ENCODE measurements at regions not wholly inside any gene's neighbourhood (a gene's known extent, or its start where the extent isn't known, plus 50 kb on each side); places are given as distances from the start of the nearest gene placed in this dataset.

- intact Hi-C loops (cut with DNase I), result no loop called here
- no peaks in the 10 kb centered on the region for H3K9me3 ChIP-seq
- H3K27ac ChIP-seq, result no peak overlapping the region
- no peaks in the 10 kb centered on the region for H3K4me1 ChIP-seq (ENCODE audit: insufficient read depth)
- no peak for TF ChIP-seq EP300 (IDR thresholded peaks at IDR 0.05)
- TF ChIP-seq CTCF (IDR thresholded peaks at IDR 0.05), result no peak
- no peaks in the 10 kb centered on the region for H3K36me3 ChIP-seq
- H3K27me3 ChIP-seq, result no peaks in the 10 kb centered on the region
- DNase-seq, result no peak
- H3K4me3 ChIP-seq, result no peak overlapping the region
- WGBS, 3 donors, result 24 to 55% (median 28%) methylated on average over 1 of the region's 1 CpG
Observed at GRCh38 chr2:22934747-22935146, 450.2 kb upstream of the KLHL29 start.

- Histone ChIP-seq H3K4me1 (ENCODE audit: insufficient read depth) (no peaks in the 10 kb centered on the region), H3K4me3 (no peak overlapping the region), H3K36me3 (no peaks in the 10 kb centered on the region), H3K9me3 (no peaks in the 10 kb centered on the region), H3K27me3 (no peaks in the 10 kb centered on the region), H3K27ac (no peak overlapping the region)
- no peak for DNase-seq
- 78 to 82% (median 78%) methylated on average over 7 of the region's 7 CpGs for WGBS, 3 donors
- no peak for TF ChIP-seq POLR2A (IDR thresholded peaks at IDR 0.05)
- TF ChIP-seq EP300 (IDR thresholded peaks at IDR 0.05), result no peak
- TF ChIP-seq CTCF (IDR thresholded peaks at IDR 0.05), result no peak
- intact Hi-C loops (cut with DNase I), result no loop called here
Observed at GRCh38 chr2:22942441-22942840, 442.5 kb upstream of the KLHL29 start.

- TF ChIP-seq POLR2A (IDR thresholded peaks at IDR 0.05) (no peak), EP300 (IDR thresholded peaks at IDR 0.05) (no peak), CTCF (IDR thresholded peaks at IDR 0.05) (no peak)
- no peaks in the 10 kb centered on the region for H3K27me3 ChIP-seq
- intact Hi-C loops (cut with DNase I), result no loop called here
- no peak overlapping the region for H3K4me3 ChIP-seq
- no peak for DNase-seq
- WGBS, 3 donors, result 84 to 89% (median 88%) methylated on average over 7 of the region's 7 CpGs
- no peaks in the 10 kb centered on the region for H3K4me1 ChIP-seq (ENCODE audit: insufficient read depth)
- no peaks in the 10 kb centered on the region for H3K9me3 ChIP-seq
- no peak overlapping the region for H3K27ac ChIP-seq
- no peaks in the 10 kb centered on the region for H3K36me3 ChIP-seq
Observed at GRCh38 chr2:22944143-22944542, 440.8 kb upstream of the KLHL29 start.

- intact Hi-C loops (cut with DNase I), result no loop called here
- TF ChIP-seq POLR2A (IDR thresholded peaks at IDR 0.05) (no peak), EP300 (IDR thresholded peaks at IDR 0.05) (no peak), CTCF (IDR thresholded peaks at IDR 0.05) (no peak)
Observed at GRCh38 chr2:22946553-22946952, 438.4 kb upstream of the KLHL29 start.

GRCh38 chr2:22947741-22948140, 437.2 kb upstream of the KLHL29 start:
- intact Hi-C loops (cut with DNase I), result no loop called here
- Histone ChIP-seq H3K27ac (no peak overlapping the region), H3K9me3 (no peaks in the 10 kb centered on the region), H3K4me1 (ENCODE audit: insufficient read depth) (no peaks in the 10 kb centered on the region), H3K36me3 (no peaks in the 10 kb centered on the region), H3K4me3 (no peak overlapping the region), H3K27me3 (no peaks in the 10 kb centered on the region)
- WGBS, 3 donors, result 89 to 96% (median 92%) methylated on average over 4 of the region's 4 CpGs
- no peak for TF ChIP-seq POLR2A (IDR thresholded peaks at IDR 0.05)
- TF ChIP-seq CTCF (IDR thresholded peaks at IDR 0.05), result no peak
- TF ChIP-seq EP300 (IDR thresholded peaks at IDR 0.05), result no peak
- no peak for DNase-seq

More at GRCh38 chr2:22946553-22946952, 438.4 kb upstream of the KLHL29 start:
- Histone ChIP-seq H3K4me1 (ENCODE audit: insufficient read depth) (no peaks in the 10 kb centered on the region), H3K9me3 (no peaks in the 10 kb centered on the region), H3K27ac (no peak overlapping the region), H3K27me3 (no peaks in the 10 kb centered on the region), H3K36me3 (no peaks in the 10 kb centered on the region), H3K4me3 (no peak overlapping the region)
- DNase-seq, result no peak
- WGBS, 3 donors, result 88 to 94% (median 90%) methylated on average over 2 of the region's 2 CpGs

Measured in ovary (tissue), 7 donors.